ENCODE measurements at regions not wholly inside any gene's neighbourhood (a gene's known extent, or its start where the extent isn't known, plus 50 kb on each side); places are given as distances from the start of the nearest gene placed in this dataset.
A peak's percentile ranks its signal among the peaks of the same experiment; 100 is the strongest.

- no peaks in the 10 kb centered on the region for H3K79me2 ChIP-seq
- no peaks in the 10 kb centered on the region for H3K4me1 ChIP-seq (ENCODE audit: insufficient read depth)
- DNase-seq (ENCODE audit: low spot score): no peak
- H4K20me1 ChIP-seq (ENCODE audit: insufficient read depth, poor library complexity, severe bottlenecking): no peaks in the 10 kb centered on the region
- WGBS (ENCODE audit: low lambda C conversion rate, missing lambda C conversion rate): 89% methylated on average over 3 of the region's 3 CpGs
- H3K4me3 ChIP-seq: no peak overlapping the region
- no peak overlapping the region for H3K27ac ChIP-seq
- TF ChIP-seq CTCF (IDR thresholded peaks at IDR 0.05; ENCODE audit: poor library complexity) (no peak), EZH2phosphoT487 (IDR thresholded peaks at IDR 0.05; ENCODE audit: low read depth, severe bottlenecking, unreplicated experiment) (no peak), EZH2 (IDR thresholded peaks at IDR 0.05; ENCODE audit: borderline replicate concordance) (no peak)
- H3K27me3 ChIP-seq: no peaks in the 10 kb centered on the region
- no peaks in the 10 kb centered on the region for H3K36me3 ChIP-seq (replicated peaks; ENCODE audit: insufficient read depth, low read depth)
- no peak overlapping the region for H3K4me2 ChIP-seq
- no peaks in the 10 kb centered on the region for H3K9me3 ChIP-seq (ENCODE audit: low read depth)
- H2AFZ ChIP-seq: no peak overlapping the region
- H3K9me2 ChIP-seq (replicated peaks; ENCODE audit: insufficient read depth): no peaks in the 10 kb centered on the region
Observed at GRCh38 chr2:83461135-83461534, 997.9 kb downstream of the SUCLG1 start.

- Histone ChIP-seq H3K27ac (no peak overlapping the region), H3K27me3 (no peaks in the 10 kb centered on the region), H2AFZ (no peak overlapping the region), H3K4me2 (no peak overlapping the region), H3K4me1 (ENCODE audit: insufficient read depth) (no peaks in the 10 kb centered on the region), H4K20me1 (ENCODE audit: insufficient read depth, poor library complexity, severe bottlenecking) (no peaks in the 10 kb centered on the region), H3K36me3 (replicated peaks; ENCODE audit: insufficient read depth, low read depth) (no peaks in the 10 kb centered on the region), H3K9me2 (replicated peaks; ENCODE audit: insufficient read depth) (no peaks in the 10 kb centered on the region), H3K4me3 (no peak overlapping the region), H3K79me2 (no peaks in the 10 kb centered on the region), H3K9me3 (ENCODE audit: low read depth) (no peaks in the 10 kb centered on the region)
- WGBS (ENCODE audit: low lambda C conversion rate, missing lambda C conversion rate): 48% methylated on average over 2 of the region's 2 CpGs
- DNase-seq (ENCODE audit: low spot score): peak; percentile 31
- no peak for TF ChIP-seq CTCF (IDR thresholded peaks at IDR 0.05; ENCODE audit: poor library complexity)
- no peak for TF ChIP-seq EZH2 (IDR thresholded peaks at IDR 0.05; ENCODE audit: borderline replicate concordance)
- no peak for TF ChIP-seq EZH2phosphoT487 (IDR thresholded peaks at IDR 0.05; ENCODE audit: low read depth, severe bottlenecking, unreplicated experiment)
Observed at GRCh38 chr2:83459456-83459855, 999.6 kb downstream of the SUCLG1 start.

GRCh38 chr2:83435989-83436388 is 1023.1 kb downstream of the SUCLG1 start:
- no peaks in the 10 kb centered on the region for H3K4me1 ChIP-seq (ENCODE audit: insufficient read depth)
- H4K20me1 ChIP-seq (ENCODE audit: insufficient read depth, poor library complexity, severe bottlenecking): no peaks in the 10 kb centered on the region
- no peak overlapping the region for H3K4me2 ChIP-seq
- H3K9me2 ChIP-seq (replicated peaks; ENCODE audit: insufficient read depth): no peaks in the 10 kb centered on the region
- WGBS (ENCODE audit: low lambda C conversion rate, missing lambda C conversion rate): 81% methylated on average over 2 of the region's 2 CpGs
- H3K79me2 ChIP-seq: no peaks in the 10 kb centered on the region
- no peak overlapping the region for H3K27ac ChIP-seq
- TF ChIP-seq EZH2 (IDR thresholded peaks at IDR 0.05; ENCODE audit: borderline replicate concordance): no peak
- no peak for TF ChIP-seq CTCF (IDR thresholded peaks at IDR 0.05; ENCODE audit: poor library complexity)
- no peak for TF ChIP-seq EZH2phosphoT487 (IDR thresholded peaks at IDR 0.05; ENCODE audit: low read depth, severe bottlenecking, unreplicated experiment)
- H3K36me3 ChIP-seq (replicated peaks; ENCODE audit: insufficient read depth, low read depth): no peaks in the 10 kb centered on the region
- no peak overlapping the region for H2AFZ ChIP-seq
- no peak for DNase-seq (ENCODE audit: low spot score)
- no peak overlapping the region for H3K4me3 ChIP-seq
- no peaks in the 10 kb centered on the region for H3K27me3 ChIP-seq
- no peaks in the 10 kb centered on the region for H3K9me3 ChIP-seq (ENCODE audit: low read depth)

GRCh38 chr2:83420993-83421392 is 1038.1 kb downstream of the SUCLG1 start:
- DNase-seq (ENCODE audit: low spot score): no peak
- Histone ChIP-seq H3K79me2 (no peaks in the 10 kb centered on the region), H3K4me3 (no peak overlapping the region), H3K36me3 (replicated peaks; ENCODE audit: insufficient read depth, low read depth) (no peaks in the 10 kb centered on the region), H3K4me1 (ENCODE audit: insufficient read depth) (no peaks in the 10 kb centered on the region), H3K9me3 (ENCODE audit: low read depth) (peaks cover 11% of the 10 kb centered on the region), H3K9me2 (replicated peaks; ENCODE audit: insufficient read depth) (no peaks in the 10 kb centered on the region), H3K4me2 (no peak overlapping the region), H3K27ac (no peak overlapping the region), H2AFZ (no peak overlapping the region), H3K27me3 (no peaks in the 10 kb centered on the region), H4K20me1 (ENCODE audit: insufficient read depth, poor library complexity, severe bottlenecking) (no peaks in the 10 kb centered on the region)
- 96% methylated on average over 1 of the region's 1 CpG for WGBS (ENCODE audit: low lambda C conversion rate, missing lambda C conversion rate)
- no peak for TF ChIP-seq EZH2phosphoT487 (IDR thresholded peaks at IDR 0.05; ENCODE audit: low read depth, severe bottlenecking, unreplicated experiment)
- no peak for TF ChIP-seq CTCF (IDR thresholded peaks at IDR 0.05; ENCODE audit: poor library complexity)
- TF ChIP-seq EZH2 (IDR thresholded peaks at IDR 0.05; ENCODE audit: borderline replicate concordance): no peak
